ENCODE measurements at regions not wholly inside any gene's neighbourhood (a gene's known extent, or its start where the extent isn't known, plus 50 kb on each side); places are given as distances from the start of the nearest gene placed in this dataset.

GRCh38 chr16:73319261-73319660 is 271.3 kb upstream of the ZFHX3 start:
- H3K9me3 ChIP-seq (replicated peaks; ENCODE audit: low read length): no peaks in the 10 kb centered on the region
- H3K27me3 ChIP-seq (ENCODE audit: control insufficient read depth, insufficient read depth, low read length): peaks cover 25% of the 10 kb centered on the region
- H3K9ac ChIP-seq (ENCODE audit: low read depth, low read length): no peak overlapping the region
- H3K4me1 ChIP-seq (ENCODE audit: control insufficient read depth, insufficient read depth, low read length): no peaks in the 10 kb centered on the region
- H3K4me3 ChIP-seq (ENCODE audit: low read length): no peak overlapping the region
- H3K4me2 ChIP-seq (ENCODE audit: low read length): no peak overlapping the region
- no peaks in the 10 kb centered on the region for H3K36me3 ChIP-seq (ENCODE audit: insufficient read depth, low read length)

DNA sequence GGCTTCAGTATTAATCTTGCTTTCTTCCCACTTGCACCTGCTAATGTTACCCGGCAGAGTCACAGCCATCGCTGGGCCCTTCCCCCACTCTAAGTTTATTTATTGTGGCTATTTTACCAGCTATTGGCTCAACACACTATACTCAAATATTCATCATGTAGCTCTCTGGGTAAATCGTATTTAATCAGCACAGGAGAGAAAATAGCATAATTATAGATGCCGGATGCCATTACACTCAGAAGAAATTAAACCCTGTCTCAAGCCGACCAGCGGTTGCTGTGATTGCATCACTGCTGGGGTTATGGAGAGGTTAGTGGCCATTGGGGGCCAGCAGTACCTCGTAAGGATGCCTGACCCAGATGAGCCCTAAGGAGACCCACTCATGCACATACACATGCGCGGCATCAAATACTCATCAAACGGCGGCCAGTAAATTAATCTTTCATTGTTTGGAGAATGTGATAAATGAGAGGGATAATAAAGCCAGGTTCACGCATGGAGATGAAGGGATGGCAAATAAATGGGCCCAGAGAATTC is 269.5 kb upstream of the ZFHX3 start:
- H3K27me3 ChIP-seq (ENCODE audit: control insufficient read depth, insufficient read depth, low read length): peaks cover 17% of the 10 kb centered on the region
- H3K4me3 ChIP-seq (ENCODE audit: low read length): no peak overlapping the region
- H3K4me1 ChIP-seq (ENCODE audit: control insufficient read depth, insufficient read depth, low read length): no peaks in the 10 kb centered on the region
- no peaks in the 10 kb centered on the region for H3K9me3 ChIP-seq (replicated peaks; ENCODE audit: low read length)
- no peak overlapping the region for H3K4me2 ChIP-seq (ENCODE audit: low read length)
- H3K36me3 ChIP-seq (ENCODE audit: insufficient read depth, low read length): no peaks in the 10 kb centered on the region
- H3K9ac ChIP-seq (ENCODE audit: low read depth, low read length): no peak overlapping the region

DNA sequence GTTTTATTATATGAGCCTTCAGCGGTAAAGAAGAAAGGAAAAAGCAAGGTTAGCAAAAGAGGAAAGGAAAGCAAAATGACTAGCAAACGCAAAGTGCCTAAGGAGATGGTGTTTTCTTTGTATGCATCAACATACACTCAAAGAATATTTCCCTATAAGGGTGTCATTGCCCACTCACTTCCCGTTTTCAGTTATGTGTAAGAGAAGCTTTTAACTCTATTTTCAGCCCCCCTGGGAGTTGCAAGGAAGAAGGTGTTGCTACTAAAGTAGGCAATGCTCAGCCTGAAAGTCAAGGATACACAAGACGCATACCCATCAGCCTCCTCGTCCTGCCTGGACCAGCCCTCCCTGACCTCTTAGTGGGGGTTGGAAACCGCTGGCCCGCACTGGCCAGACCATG is 267.7 kb upstream of the ZFHX3 start:
- Histone ChIP-seq H3K27me3 (ENCODE audit: control insufficient read depth, insufficient read depth, low read length) (peaks cover 5% of the 10 kb centered on the region), H3K36me3 (ENCODE audit: insufficient read depth, low read length) (no peaks in the 10 kb centered on the region), H3K4me1 (ENCODE audit: control insufficient read depth, insufficient read depth, low read length) (no peaks in the 10 kb centered on the region), H3K9me3 (replicated peaks; ENCODE audit: low read length) (no peaks in the 10 kb centered on the region), H3K9ac (ENCODE audit: low read depth, low read length) (no peak overlapping the region), H3K4me2 (ENCODE audit: low read length) (no peak overlapping the region), H3K4me3 (ENCODE audit: low read length) (no peak overlapping the region)

- Histone ChIP-seq H3K4me3 (ENCODE audit: low read length) (no peak overlapping the region), H3K4me2 (ENCODE audit: low read length) (no peak overlapping the region), H3K9me3 (replicated peaks; ENCODE audit: low read length) (no peaks in the 10 kb centered on the region), H3K4me1 (ENCODE audit: control insufficient read depth, insufficient read depth, low read length) (no peaks in the 10 kb centered on the region), H3K36me3 (ENCODE audit: insufficient read depth, low read length) (no peaks in the 10 kb centered on the region), H3K27me3 (ENCODE audit: control insufficient read depth, insufficient read depth, low read length) (no peaks in the 10 kb centered on the region), H3K9ac (ENCODE audit: low read depth, low read length) (no peak overlapping the region)
These were observed 266.0 kb upstream of the ZFHX3 start for GRCh38 chr16:73313950-73314349.

- Histone ChIP-seq H3K36me3 (ENCODE audit: insufficient read depth, low read length) (no peaks in the 10 kb centered on the region), H3K4me1 (ENCODE audit: control insufficient read depth, insufficient read depth, low read length) (no peaks in the 10 kb centered on the region), H3K4me2 (ENCODE audit: low read length) (no peak overlapping the region), H3K4me3 (ENCODE audit: low read length) (no peak overlapping the region), H3K9me3 (replicated peaks; ENCODE audit: low read length) (no peaks in the 10 kb centered on the region), H3K27me3 (ENCODE audit: control insufficient read depth, insufficient read depth, low read length) (peaks cover 9% of the 10 kb centered on the region), H3K9ac (ENCODE audit: low read depth, low read length) (no peak overlapping the region)
These were observed 264.2 kb upstream of the ZFHX3 start for GRCh38 chr16:73311857-73312723.

DNA sequence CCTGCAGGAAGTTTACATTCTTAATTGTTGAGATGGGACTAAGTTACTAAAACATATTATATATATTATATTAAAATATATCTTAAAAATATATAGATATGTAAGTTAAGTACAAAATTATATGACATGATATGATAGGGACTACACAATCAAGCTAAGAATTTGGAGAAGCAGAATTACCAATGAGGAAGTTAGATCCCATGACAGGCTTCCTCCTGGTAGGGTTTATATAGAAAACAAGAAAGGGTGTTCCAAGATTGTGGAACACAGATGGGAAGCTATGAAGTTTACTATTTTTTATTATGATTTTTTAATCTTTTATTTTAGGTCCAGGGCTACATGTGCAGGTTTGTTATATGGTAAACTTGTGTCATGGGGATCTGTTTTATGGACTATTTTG is 260.8 kb upstream of the ZFHX3 start:
- H3K27me3 ChIP-seq (ENCODE audit: control insufficient read depth, insufficient read depth, low read length): peaks cover 33% of the 10 kb centered on the region
- H3K9me3 ChIP-seq (replicated peaks; ENCODE audit: low read length): no peaks in the 10 kb centered on the region
- no peak overlapping the region for H3K4me3 ChIP-seq (ENCODE audit: low read length)
- no peak overlapping the region for H3K4me2 ChIP-seq (ENCODE audit: low read length)
- no peaks in the 10 kb centered on the region for H3K36me3 ChIP-seq (ENCODE audit: insufficient read depth, low read length)
- H3K9ac ChIP-seq (ENCODE audit: low read depth, low read length): no peak overlapping the region
- H3K4me1 ChIP-seq (ENCODE audit: control insufficient read depth, insufficient read depth, low read length): no peaks in the 10 kb centered on the region

DNA sequence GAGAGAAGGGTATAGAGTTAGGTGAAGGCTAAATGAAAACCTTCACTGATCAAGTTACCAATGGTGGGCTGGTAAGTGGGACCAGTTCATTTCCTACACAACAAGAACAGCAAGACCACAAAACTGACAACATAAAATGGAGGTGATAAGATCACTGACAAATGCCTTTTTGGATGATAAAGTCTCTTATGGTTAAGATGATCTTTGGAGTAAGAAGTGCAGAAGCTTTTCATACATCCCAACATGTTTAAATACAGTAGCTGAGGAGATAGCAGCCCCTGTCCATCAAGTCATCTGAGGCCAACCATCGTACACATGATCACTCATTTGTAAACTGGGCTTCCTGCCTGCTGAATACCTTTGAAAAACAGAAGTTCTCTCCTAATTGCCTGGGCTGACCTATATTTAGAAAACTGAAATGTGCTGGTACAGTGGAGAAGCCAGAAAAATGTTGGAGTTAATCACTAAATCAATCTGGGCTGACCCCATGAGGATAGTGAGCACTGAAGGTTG is 259.0 kb upstream of the ZFHX3 start:
- no peaks in the 10 kb centered on the region for H3K36me3 ChIP-seq (ENCODE audit: insufficient read depth, low read length)
- H3K27me3 ChIP-seq (ENCODE audit: control insufficient read depth, insufficient read depth, low read length): peaks cover 47% of the 10 kb centered on the region
- no peak overlapping the region for H3K4me3 ChIP-seq (ENCODE audit: low read length)
- no peak overlapping the region for H3K4me2 ChIP-seq (ENCODE audit: low read length)
- no peak overlapping the region for H3K9ac ChIP-seq (ENCODE audit: low read depth, low read length)
- no peaks in the 10 kb centered on the region for H3K4me1 ChIP-seq (ENCODE audit: control insufficient read depth, insufficient read depth, low read length)
- H3K9me3 ChIP-seq (replicated peaks; ENCODE audit: low read length): no peaks in the 10 kb centered on the region

DNA sequence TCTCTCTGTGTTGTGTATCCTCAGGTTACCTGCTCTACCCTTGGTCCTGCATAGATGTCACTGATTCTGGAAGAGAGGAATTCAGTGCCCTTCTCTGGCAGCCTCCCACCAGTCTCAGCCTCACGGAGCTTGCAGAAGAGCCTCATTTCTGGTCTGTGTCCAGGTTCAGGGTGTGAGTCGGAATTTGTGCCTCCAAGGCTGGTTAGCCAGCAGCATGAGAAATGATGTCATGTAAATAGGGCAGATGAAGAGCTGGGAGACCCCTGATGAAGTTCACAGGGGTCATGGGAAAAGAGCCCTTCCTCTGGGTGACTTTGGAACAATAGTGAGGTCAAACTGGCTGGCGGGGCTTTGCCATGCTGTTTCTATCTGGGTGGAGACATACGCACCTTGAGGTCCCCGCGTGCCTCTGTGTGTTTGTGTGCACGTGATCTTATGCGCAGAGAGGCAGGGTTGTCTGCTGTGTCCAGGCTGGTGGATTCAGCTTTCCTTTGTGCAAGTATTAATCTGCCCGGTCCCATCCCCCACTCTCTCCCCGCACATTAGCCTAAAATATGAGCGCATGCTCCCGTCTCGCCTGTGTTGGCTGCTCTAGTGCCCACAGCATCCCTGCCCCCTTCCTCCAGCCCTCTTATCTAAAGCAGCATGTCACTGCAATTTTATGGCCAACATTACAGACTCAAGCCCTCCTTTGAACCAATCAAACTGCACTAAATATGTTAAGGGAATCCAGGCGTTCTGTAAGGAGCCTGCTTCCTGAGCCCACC is 256.3 kb upstream of the ZFHX3 start:
- Histone ChIP-seq H3K27me3 (ENCODE audit: control insufficient read depth, insufficient read depth, low read length) (peaks cover 58% of the 10 kb centered on the region), H3K4me3 (ENCODE audit: low read length) (no peak overlapping the region), H3K9ac (ENCODE audit: low read depth, low read length) (no peak overlapping the region), H3K4me2 (ENCODE audit: low read length) (no peak overlapping the region), H3K4me1 (ENCODE audit: control insufficient read depth, insufficient read depth, low read length) (no peaks in the 10 kb centered on the region), H3K36me3 (ENCODE audit: insufficient read depth, low read length) (no peaks in the 10 kb centered on the region), H3K9me3 (replicated peaks; ENCODE audit: low read length) (no peaks in the 10 kb centered on the region)

GRCh38 chr16:73302942-73303341 is 255.0 kb upstream of the ZFHX3 start:
- H3K4me3 ChIP-seq (ENCODE audit: low read length): no peak overlapping the region
- H3K4me2 ChIP-seq (ENCODE audit: low read length): no peak overlapping the region
- H3K4me1 ChIP-seq (ENCODE audit: control insufficient read depth, insufficient read depth, low read length): no peaks in the 10 kb centered on the region
- H3K9ac ChIP-seq (ENCODE audit: low read depth, low read length): no peak overlapping the region
- H3K36me3 ChIP-seq (ENCODE audit: insufficient read depth, low read length): no peaks in the 10 kb centered on the region
- H3K27me3 ChIP-seq (ENCODE audit: control insufficient read depth, insufficient read depth, low read length): peaks cover 58% of the 10 kb centered on the region
- H3K9me3 ChIP-seq (replicated peaks; ENCODE audit: low read length): no peaks in the 10 kb centered on the region

GRCh38 chr16:73301984-73302383 is 254.1 kb upstream of the ZFHX3 start:
- no peak overlapping the region for H3K4me3 ChIP-seq (ENCODE audit: low read length)
- H3K4me1 ChIP-seq (ENCODE audit: control insufficient read depth, insufficient read depth, low read length): no peaks in the 10 kb centered on the region
- H3K9ac ChIP-seq (ENCODE audit: low read depth, low read length): no peak overlapping the region
- H3K4me2 ChIP-seq (ENCODE audit: low read length): no peak overlapping the region
- H3K9me3 ChIP-seq (replicated peaks; ENCODE audit: low read length): no peaks in the 10 kb centered on the region
- H3K36me3 ChIP-seq (ENCODE audit: insufficient read depth, low read length): no peaks in the 10 kb centered on the region
- peaks cover 51% of the 10 kb centered on the region for H3K27me3 ChIP-seq (ENCODE audit: control insufficient read depth, insufficient read depth, low read length)

DNA sequence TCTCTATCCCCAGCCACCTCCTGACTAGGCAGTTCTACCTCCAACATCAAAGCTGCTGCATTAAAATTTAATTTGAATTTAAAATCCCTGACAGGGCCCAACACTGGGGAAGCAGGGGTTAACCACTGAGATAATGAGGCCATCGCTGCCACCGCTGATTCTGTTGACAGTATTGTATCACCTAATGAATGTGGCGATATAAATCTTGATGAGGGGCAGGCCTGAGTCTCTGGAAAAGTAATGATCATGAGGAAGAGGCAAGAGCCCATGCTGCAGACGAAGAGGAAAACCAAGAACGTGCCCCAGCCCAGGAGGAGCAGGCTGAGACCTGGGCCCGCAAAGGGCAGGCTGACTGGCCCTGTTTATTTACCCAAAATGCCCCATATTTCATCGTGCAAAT is 251.4 kb upstream of the ZFHX3 start:
- no peaks in the 10 kb centered on the region for H3K4me1 ChIP-seq (ENCODE audit: control insufficient read depth, insufficient read depth, low read length)
- H3K27me3 ChIP-seq (ENCODE audit: control insufficient read depth, insufficient read depth, low read length): peaks cover 33% of the 10 kb centered on the region
- no peaks in the 10 kb centered on the region for H3K9me3 ChIP-seq (replicated peaks; ENCODE audit: low read length)
- H3K36me3 ChIP-seq (ENCODE audit: insufficient read depth, low read length): no peaks in the 10 kb centered on the region
- no peak overlapping the region for H3K9ac ChIP-seq (ENCODE audit: low read depth, low read length)
- no peak overlapping the region for H3K4me2 ChIP-seq (ENCODE audit: low read length)
- no peak overlapping the region for H3K4me3 ChIP-seq (ENCODE audit: low read length)
